HG02885 (cell line): ENCODE measurements at regions not wholly inside any gene's neighbourhood (a gene's known extent, or its start where the extent isn't known, plus 50 kb on each side); places are given as distances from the start of the nearest gene placed in this dataset.
A peak's percentile ranks its signal among the peaks of the same experiment; 100 is the strongest.

Experiments
- ATAC-seq: cut with Tn5 transposase; IDR thresholded peaks from one replicate; pipeline ENCODE4 v1.9.1; 2021; ENCODE audit warnings: mild to moderate bottlenecking; ENCODE audit not compliant: unreplicated experiment, poor library complexity

DNA sequence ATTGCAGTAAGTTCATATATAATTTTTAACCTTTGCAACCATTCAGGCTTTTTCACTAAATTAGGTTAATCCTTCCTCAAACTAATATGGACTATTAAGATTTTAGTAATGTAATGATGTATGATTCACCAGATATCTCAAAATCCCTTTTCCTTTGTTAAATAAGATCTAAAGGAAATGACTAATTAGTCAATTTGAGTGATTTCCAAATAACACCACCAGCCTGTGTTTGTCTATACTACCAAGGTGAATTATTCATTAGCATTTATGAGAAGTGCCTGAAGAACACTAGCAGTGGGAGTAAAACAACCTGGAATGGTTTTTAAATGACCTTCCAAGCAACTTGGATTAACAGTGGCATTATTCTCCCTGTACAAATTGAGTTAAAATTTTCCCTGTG, 670.6 kb upstream of the PKN2 start:
- ATAC-seq = no peak

GRCh38 chr1:88014131-88014530, 669.9 kb upstream of the PKN2 start:
- ATAC-seq = no peak

GRCh38 chr1:88016947-88017346, 667.1 kb upstream of the PKN2 start:
- ATAC-seq = no peak

- no peak for ATAC-seq
These were observed 662.5 kb upstream of the PKN2 start for GRCh38 chr1:88021529-88021928.

GRCh38 chr1:88022516-88022915, 661.6 kb upstream of the PKN2 start:
- no peak for ATAC-seq

DNA sequence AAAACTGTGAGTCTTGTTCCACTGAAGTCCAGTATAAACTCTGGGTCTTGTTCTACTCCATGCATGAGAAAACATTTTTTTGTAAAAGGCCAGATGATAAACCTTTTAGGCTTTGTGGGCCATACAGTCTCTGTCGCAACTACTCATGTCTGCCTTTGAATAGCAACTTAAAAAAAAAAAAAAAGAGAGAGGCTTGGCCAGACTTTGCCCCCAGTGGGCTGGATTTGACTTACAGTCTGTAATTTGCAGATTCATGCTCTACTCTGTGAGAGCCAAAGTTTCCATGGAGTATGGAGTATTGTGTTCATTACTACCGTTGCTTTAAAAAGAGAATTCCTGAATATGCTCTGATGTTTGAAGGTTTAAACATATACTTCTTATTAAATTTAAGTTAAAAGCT, 654.9 kb upstream of the PKN2 start:
- ATAC-seq = no peak

- ATAC-seq = no peak
These were observed 654.2 kb upstream of the PKN2 start for GRCh38 chr1:88029899-88030298.

- ATAC-seq = no peak
These were observed 648.5 kb upstream of the PKN2 start for GRCh38 chr1:88035578-88035977.

- ATAC-seq = no peak
These were observed 647.6 kb upstream of the PKN2 start for GRCh38 chr1:88036345-88037014.

DNA sequence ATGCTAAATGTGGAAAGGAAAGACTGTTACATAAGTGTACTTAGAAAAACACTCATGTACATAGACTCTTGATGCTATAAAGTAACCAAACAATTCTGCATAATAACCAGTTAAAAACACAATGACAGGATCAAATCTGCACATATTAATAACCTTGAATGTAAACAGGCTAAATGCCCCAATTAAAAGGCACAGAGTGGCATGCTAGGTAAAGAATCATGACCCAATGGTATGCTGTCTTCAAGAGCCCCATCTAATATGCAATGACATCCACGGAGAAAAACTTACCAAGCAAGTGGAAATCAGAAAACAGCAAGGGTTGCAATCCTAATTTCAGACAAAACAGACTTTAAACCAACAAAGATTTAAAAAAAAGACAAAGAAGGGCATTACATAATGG, 644.8 kb upstream of the PKN2 start:
- ATAC-seq = no peak

DNA sequence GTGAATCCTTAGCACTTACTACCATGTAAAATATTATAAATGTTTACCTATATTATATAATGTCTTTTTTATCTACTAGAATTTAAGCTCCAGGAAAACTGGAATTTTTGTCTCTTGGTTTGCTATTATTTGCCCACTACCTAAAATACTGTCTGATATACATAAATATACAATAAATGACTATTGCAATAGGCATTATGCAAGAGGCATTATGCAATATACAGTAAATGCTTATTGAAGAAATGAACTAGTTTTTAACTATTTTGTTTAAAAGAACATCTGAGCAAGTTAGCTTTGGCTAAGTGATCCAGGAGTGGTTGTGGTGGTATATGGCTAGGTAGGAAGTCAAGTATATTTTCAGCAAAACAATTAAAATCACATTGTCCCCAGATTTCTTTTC, 640.2 kb upstream of the PKN2 start:
- ATAC-seq = no peak

DNA sequence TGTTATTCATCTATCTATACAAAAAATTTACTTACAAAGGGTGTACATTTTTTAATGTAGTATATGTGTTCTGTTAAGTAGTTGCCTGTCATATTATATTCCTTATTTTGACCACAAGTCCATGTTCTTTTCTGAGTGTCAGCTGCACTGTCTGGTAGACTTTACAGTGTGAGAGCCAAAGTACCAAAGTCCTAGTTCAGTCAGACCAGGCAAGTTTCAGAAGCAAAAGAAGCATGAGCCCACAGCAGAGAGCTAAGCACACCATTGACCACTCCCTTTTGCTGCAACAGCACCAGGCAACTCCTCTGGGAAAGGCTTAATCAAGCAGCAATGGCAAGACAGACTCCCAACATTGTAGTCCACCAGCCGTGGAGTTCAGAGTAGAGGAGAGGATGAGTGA, 631.9 kb upstream of the PKN2 start:
- ATAC-seq = no peak

DNA sequence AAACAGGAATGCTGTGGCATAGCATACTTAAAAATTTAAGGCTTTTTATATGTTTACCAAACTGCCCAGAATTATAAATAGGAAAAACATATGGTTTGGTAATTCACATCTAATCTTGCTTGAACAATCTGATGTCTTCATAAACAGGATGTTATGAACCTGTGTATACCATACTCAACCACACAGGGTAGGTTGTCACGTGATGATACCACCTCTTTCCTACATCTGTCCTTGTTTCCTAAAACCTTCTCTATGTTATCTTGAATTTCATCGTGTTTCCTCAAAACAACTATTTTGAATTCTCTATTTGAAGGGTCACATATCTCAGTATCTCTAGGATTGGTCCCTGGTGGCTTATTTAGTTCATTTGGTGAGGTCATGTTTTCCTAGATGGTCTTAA, 631.0 kb upstream of the PKN2 start:
- no peak for ATAC-seq

DNA sequence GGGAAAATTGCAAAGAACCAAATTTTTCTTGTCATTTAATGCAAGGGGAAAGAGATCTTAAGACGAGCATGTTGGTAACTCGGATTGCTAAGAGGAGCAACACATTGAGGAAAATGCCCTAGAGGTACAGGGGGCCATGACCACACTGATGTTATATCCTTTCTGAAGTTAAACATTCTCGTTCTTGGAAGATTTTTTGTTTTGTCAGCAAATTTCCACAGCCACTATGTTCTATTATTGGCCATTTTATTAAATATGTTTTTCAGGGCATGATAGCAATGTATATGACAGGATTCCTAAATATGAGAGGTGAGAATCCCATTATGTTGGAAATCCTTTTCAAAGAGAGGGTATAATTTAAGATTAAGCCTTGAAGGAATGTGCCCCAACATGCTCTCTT, 627.2 kb upstream of the PKN2 start:
- ATAC-seq = no peak

DNA sequence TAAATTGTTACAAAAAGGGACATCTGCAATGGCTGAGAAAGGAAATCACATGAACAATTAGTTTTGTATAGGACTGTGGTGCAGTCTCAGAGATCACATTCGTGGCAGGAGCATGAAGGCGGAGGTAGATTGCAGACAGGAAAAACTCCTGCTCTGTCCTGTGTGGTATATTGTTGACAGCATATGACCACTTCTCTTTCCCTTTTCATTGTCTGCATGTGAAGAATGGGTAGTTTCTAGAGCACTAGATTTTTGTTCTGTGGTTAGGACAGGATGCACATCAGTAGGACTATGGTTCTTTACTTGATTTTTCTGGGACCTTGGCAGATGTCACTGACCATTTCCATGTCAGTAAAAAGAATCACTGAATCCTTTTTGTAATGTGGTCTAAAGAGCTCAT, 625.9 kb upstream of the PKN2 start:
- ATAC-seq = no peak

DNA sequence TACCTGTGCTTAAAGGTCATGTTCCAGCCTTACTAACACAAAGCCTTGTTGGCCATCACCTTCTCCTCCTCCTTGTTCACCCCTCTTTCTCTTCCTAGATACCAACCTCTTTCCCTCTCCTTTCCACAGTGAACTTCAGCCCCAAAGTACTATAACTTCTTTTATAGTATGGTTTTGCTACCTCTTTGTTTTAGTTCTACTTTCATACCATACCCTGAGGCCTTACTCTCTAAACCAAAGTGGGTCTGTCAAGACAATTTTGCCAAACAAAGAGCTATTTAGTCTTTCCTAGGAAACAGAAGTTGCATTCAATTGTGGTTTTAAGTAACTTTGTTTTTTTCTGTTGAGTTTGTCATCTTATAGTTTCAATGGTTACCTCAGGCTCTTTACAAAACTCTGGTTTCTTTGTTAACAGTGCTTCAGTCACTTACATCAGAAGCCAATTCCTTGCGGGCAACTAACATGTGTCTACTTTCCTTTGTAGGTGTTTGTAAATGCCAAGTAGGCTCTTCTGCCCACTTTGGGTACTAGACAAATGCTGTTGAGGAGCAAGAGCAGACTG, 623.9 kb upstream of the PKN2 start:
- no peak for ATAC-seq

DNA sequence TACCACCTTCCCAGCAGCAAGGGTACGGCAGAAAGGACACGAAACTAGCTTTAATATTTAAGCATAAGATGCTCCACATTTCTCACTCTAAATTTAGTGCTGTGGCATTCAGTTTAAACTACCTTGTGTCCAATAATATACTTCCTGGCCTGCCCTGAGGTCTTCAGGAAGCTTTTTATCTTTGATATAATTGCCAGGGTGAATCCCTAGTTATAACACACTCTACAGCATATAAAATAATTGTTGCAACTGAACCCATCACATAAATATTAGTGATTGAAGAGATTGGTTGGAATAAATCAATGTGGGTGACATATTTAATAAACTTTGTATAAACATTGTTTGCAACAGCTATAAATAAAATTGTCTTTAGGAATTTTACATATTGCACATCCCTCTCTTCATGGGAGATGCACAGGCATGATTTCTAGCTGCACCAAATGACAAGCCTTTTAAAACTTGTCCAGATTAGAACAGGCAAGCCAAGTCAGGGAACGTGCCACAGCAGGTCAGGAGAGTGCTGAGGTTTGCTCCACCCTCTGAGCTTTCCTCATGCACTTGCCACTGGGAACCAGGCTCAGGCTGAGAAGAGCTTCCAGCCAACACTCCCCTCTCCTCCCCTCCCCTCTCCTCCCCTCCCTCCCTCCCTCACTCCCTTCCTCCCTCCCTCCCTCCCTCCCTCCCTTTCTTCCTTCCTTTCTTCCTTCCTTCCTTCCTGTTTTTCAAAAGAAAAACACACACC, 623.2 kb upstream of the PKN2 start:
- ATAC-seq = no peak

DNA sequence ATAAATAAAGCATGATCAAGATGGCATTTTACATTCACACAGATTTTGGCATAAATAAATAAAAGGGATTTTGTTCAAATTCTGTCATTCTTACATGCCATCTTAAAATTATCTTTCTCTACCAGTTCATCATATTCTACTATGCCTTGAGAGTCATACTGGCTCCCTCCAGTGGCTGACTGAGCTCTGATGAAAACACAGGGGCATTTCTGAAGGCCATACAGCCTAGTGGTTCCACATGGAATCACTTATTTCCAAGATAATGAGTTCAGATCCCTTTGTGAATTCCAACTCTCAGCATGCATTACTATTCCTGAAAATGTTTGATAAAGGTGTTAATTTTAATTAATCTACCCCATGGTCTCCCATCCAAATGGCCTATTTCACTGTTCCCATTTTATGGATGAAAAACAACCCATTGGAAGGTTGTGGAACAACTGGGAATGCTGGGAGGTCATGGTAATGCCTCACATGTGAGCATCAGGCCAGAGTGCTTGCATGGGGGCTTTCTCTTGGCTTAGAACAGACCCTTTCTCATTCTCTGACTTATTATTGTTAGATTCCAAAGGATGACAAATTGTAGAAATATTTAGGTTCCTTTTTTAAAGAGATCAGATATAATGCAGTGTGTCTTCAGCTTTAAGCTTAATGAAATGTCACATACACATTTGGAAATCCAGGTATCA, 622.4 kb upstream of the PKN2 start:
- peak; percentile 85 for ATAC-seq

DNA sequence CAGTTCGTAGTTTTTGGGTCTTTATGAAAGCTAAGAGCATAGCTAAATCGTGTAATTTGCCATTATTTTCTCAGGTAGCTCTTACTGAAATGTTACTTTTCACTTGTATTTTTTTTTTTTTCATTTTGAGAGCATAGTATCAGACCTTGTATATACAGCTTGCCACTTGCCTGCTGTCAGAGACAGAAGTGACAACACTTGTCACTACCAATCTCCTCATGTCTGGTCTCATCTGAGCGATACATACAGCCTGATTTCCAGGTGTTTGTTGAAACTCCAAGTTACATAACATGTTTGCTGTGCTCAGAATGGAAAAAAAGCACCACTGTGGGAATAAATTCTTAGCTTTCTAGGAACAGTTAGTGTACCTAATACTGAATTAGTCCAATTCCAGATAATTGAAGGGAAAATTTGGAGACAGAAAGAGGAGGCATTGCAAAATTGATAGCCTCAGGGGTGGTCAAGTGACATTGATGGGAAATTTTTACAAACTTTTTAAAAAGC, 621.4 kb upstream of the PKN2 start:
- ATAC-seq = no peak

DNA sequence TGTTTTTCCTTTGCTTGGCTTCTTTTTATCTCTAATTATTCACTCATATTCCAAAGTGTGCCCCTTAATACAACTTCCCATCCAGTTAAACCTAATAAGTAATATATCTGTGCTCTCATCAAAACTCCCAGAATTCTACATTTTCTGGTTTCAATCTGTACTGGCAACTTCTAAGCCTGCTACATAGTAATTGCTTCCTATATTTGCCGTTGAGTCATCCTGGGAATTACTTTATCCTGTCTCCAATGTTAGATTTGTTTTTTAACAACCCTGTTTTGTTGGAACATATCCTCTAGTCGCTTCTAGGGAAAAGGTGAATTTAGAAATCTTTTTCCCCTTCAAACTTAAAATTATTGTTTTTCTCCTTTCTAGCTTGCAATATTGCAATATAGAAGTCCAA, 620.5 kb upstream of the PKN2 start:
- no peak for ATAC-seq

DNA sequence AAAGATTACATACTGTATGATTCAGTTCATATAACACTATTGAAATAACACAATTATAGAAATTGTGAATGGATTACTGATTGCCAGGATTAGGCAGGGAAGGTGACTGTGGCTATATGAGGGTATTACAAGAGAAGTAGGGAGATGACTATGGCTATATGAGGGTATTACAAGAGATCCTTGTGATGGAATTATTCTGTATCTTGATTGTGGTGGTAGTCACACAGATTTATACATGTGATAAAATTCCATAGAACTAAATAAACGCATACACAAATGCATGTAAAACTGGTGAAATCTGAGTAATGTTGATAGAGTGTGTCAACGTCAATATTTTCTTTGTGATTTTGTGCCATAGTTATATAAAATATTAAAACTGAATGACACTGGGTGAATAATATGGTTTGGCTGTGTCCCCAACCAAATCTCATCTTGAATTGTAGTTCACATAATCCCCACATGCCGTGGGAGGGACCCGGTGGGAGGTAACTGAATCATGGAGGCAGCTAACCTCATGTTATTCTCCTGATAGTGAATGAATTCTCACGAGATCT, 615.6 kb upstream of the PKN2 start:
- ATAC-seq = no peak
